ENCODE measurements at regions not wholly inside any gene's neighbourhood (a gene's known extent, or its start where the extent isn't known, plus 50 kb on each side); places are given as distances from the start of the nearest gene placed in this dataset.
"Not testable (repeated sequence)": the region's sequence is repeated elsewhere in the genome, so short reads cannot be mapped to it uniquely, and the experiment has no call there.

GRCh38 chr1:206357962-206358361, 112.3 kb upstream of the IKBKE start:
- not testable (repeated sequence) for DNase-seq (ENCODE audit: low read depth in 6 of 9, low spot score in 9 of 9); H3K27ac ChIP-seq (ENCODE audit: low read depth in 1 of 2, low read length in 1 of 2); H3K27me3 ChIP-seq (ENCODE audit: control insufficient read depth in 2 of 2, insufficient read depth in 1 of 2, low read length in 1 of 2); H3K4me1 ChIP-seq (ENCODE audit: control insufficient read depth in 2 of 2, insufficient read depth in 2 of 2, low read length in 2 of 2); H3K4me3 ChIP-seq (ENCODE audit: low read length in 2 of 2); H3K9me3 ChIP-seq (ENCODE audit: control insufficient read depth in 2 of 2, insufficient read depth in 1 of 2, low read length in 1 of 2); H3K36me3 ChIP-seq (ENCODE audit: control insufficient read depth in 2 of 2, insufficient read depth in 2 of 2, low read length in 1 of 2)
- 95% methylated on average over 1 of the region's 3 CpGs for WGBS

GRCh38 chr1:206358771-206359170, 111.5 kb upstream of the IKBKE start:
- not testable (repeated sequence) for H3K4me1 ChIP-seq (ENCODE audit: control insufficient read depth in 2 of 2, insufficient read depth in 2 of 2, low read length in 2 of 2); H3K9me3 ChIP-seq (ENCODE audit: control insufficient read depth in 2 of 2, insufficient read depth in 1 of 2, low read length in 1 of 2); H3K36me3 ChIP-seq (ENCODE audit: control insufficient read depth in 2 of 2, insufficient read depth in 2 of 2, low read length in 1 of 2); DNase-seq (ENCODE audit: low read depth in 6 of 9, low spot score in 9 of 9); H3K4me3 ChIP-seq (ENCODE audit: low read length in 2 of 2); H3K27ac ChIP-seq (ENCODE audit: low read depth in 1 of 2, low read length in 1 of 2); H3K27me3 ChIP-seq (ENCODE audit: control insufficient read depth in 2 of 2, insufficient read depth in 1 of 2, low read length in 1 of 2)
- WGBS = 98% methylated on average over 2 of the region's 3 CpGs

GRCh38 chr1:206359377-206359776, 110.9 kb upstream of the IKBKE start:
- H3K27ac ChIP-seq (ENCODE audit: low read depth in 1 of 2, low read length in 1 of 2); DNase-seq (ENCODE audit: low read depth in 6 of 9, low spot score in 9 of 9); H3K4me1 ChIP-seq (ENCODE audit: control insufficient read depth in 2 of 2, insufficient read depth in 2 of 2, low read length in 2 of 2); H3K36me3 ChIP-seq (ENCODE audit: control insufficient read depth in 2 of 2, insufficient read depth in 2 of 2, low read length in 1 of 2); H3K9me3 ChIP-seq (ENCODE audit: control insufficient read depth in 2 of 2, insufficient read depth in 1 of 2, low read length in 1 of 2); H3K4me3 ChIP-seq (ENCODE audit: low read length in 2 of 2); H3K27me3 ChIP-seq (ENCODE audit: control insufficient read depth in 2 of 2, insufficient read depth in 1 of 2, low read length in 1 of 2): not testable (repeated sequence)

- WGBS = 96% methylated on average over 1 of the region's 3 CpGs
- H3K9me3 ChIP-seq (ENCODE audit: control insufficient read depth in 2 of 2, insufficient read depth in 1 of 2, low read length in 1 of 2); H3K27ac ChIP-seq (ENCODE audit: low read depth in 1 of 2, low read length in 1 of 2); H3K4me1 ChIP-seq (ENCODE audit: control insufficient read depth in 2 of 2, insufficient read depth in 2 of 2, low read length in 2 of 2); H3K36me3 ChIP-seq (ENCODE audit: control insufficient read depth in 2 of 2, insufficient read depth in 2 of 2, low read length in 1 of 2); H3K4me3 ChIP-seq (ENCODE audit: low read length in 2 of 2); H3K27me3 ChIP-seq (ENCODE audit: control insufficient read depth in 2 of 2, insufficient read depth in 1 of 2, low read length in 1 of 2); DNase-seq (ENCODE audit: low read depth in 6 of 9, low spot score in 9 of 9): not testable (repeated sequence)
Observed at GRCh38 chr1:206361978-206362543, 108.2 kb upstream of the IKBKE start.

- 34% methylated on average over 3 of the region's 3 CpGs for WGBS
- not testable (repeated sequence) for H3K27ac ChIP-seq (ENCODE audit: low read depth in 1 of 2, low read length in 1 of 2); H3K4me3 ChIP-seq (ENCODE audit: low read length in 2 of 2); H3K27me3 ChIP-seq (ENCODE audit: control insufficient read depth in 2 of 2, insufficient read depth in 1 of 2, low read length in 1 of 2); H3K4me1 ChIP-seq (ENCODE audit: control insufficient read depth in 2 of 2, insufficient read depth in 2 of 2, low read length in 2 of 2); H3K9me3 ChIP-seq (ENCODE audit: control insufficient read depth in 2 of 2, insufficient read depth in 1 of 2, low read length in 1 of 2); DNase-seq (ENCODE audit: low read depth in 6 of 9, low spot score in 9 of 9); H3K36me3 ChIP-seq (ENCODE audit: control insufficient read depth in 2 of 2, insufficient read depth in 2 of 2, low read length in 1 of 2)
Observed at GRCh38 chr1:206362994-206363393, 107.3 kb upstream of the IKBKE start.

GRCh38 chr1:206365271-206365670, 105.0 kb upstream of the IKBKE start:
- not testable (repeated sequence) for H3K27me3 ChIP-seq (ENCODE audit: control insufficient read depth in 2 of 2, insufficient read depth in 1 of 2, low read length in 1 of 2); DNase-seq (ENCODE audit: low read depth in 6 of 9, low spot score in 9 of 9); H3K4me1 ChIP-seq (ENCODE audit: control insufficient read depth in 2 of 2, insufficient read depth in 2 of 2, low read length in 2 of 2); H3K36me3 ChIP-seq (ENCODE audit: control insufficient read depth in 2 of 2, insufficient read depth in 2 of 2, low read length in 1 of 2); H3K9me3 ChIP-seq (ENCODE audit: control insufficient read depth in 2 of 2, insufficient read depth in 1 of 2, low read length in 1 of 2); H3K27ac ChIP-seq (ENCODE audit: low read depth in 1 of 2, low read length in 1 of 2); H3K4me3 ChIP-seq (ENCODE audit: low read length in 2 of 2)
- over 99% methylated on average over 2 of the region's 6 CpGs for WGBS

- WGBS = 98% methylated on average over 4 of the region's 5 CpGs
- H3K27me3 ChIP-seq (ENCODE audit: control insufficient read depth in 2 of 2, insufficient read depth in 1 of 2, low read length in 1 of 2); H3K4me1 ChIP-seq (ENCODE audit: control insufficient read depth in 2 of 2, insufficient read depth in 2 of 2, low read length in 2 of 2); H3K36me3 ChIP-seq (ENCODE audit: control insufficient read depth in 2 of 2, insufficient read depth in 2 of 2, low read length in 1 of 2); H3K27ac ChIP-seq (ENCODE audit: low read depth in 1 of 2, low read length in 1 of 2); H3K4me3 ChIP-seq (ENCODE audit: low read length in 2 of 2); H3K9me3 ChIP-seq (ENCODE audit: control insufficient read depth in 2 of 2, insufficient read depth in 1 of 2, low read length in 1 of 2); DNase-seq (ENCODE audit: low read depth in 6 of 9, low spot score in 9 of 9): not testable (repeated sequence)
Observed at GRCh38 chr1:206366131-206366530, 104.1 kb upstream of the IKBKE start.

GRCh38 chr1:206366772-206367171, 103.5 kb upstream of the IKBKE start:
- H3K4me1 ChIP-seq (ENCODE audit: control insufficient read depth in 2 of 2, insufficient read depth in 2 of 2, low read length in 2 of 2); H3K9me3 ChIP-seq (ENCODE audit: control insufficient read depth in 2 of 2, insufficient read depth in 1 of 2, low read length in 1 of 2); H3K27ac ChIP-seq (ENCODE audit: low read depth in 1 of 2, low read length in 1 of 2); H3K4me3 ChIP-seq (ENCODE audit: low read length in 2 of 2); H3K36me3 ChIP-seq (ENCODE audit: control insufficient read depth in 2 of 2, insufficient read depth in 2 of 2, low read length in 1 of 2); DNase-seq (ENCODE audit: low read depth in 6 of 9, low spot score in 9 of 9); H3K27me3 ChIP-seq (ENCODE audit: control insufficient read depth in 2 of 2, insufficient read depth in 1 of 2, low read length in 1 of 2): not testable (repeated sequence)
- no CpG with 5 or more reads among the region's 1 CpG for WGBS

- DNase-seq (ENCODE audit: low read depth in 6 of 9, low spot score in 9 of 9); H3K9me3 ChIP-seq (ENCODE audit: control insufficient read depth in 2 of 2, insufficient read depth in 1 of 2, low read length in 1 of 2); H3K36me3 ChIP-seq (ENCODE audit: control insufficient read depth in 2 of 2, insufficient read depth in 2 of 2, low read length in 1 of 2); H3K27ac ChIP-seq (ENCODE audit: low read depth in 1 of 2, low read length in 1 of 2); H3K4me1 ChIP-seq (ENCODE audit: control insufficient read depth in 2 of 2, insufficient read depth in 2 of 2, low read length in 2 of 2); H3K4me3 ChIP-seq (ENCODE audit: low read length in 2 of 2); H3K27me3 ChIP-seq (ENCODE audit: control insufficient read depth in 2 of 2, insufficient read depth in 1 of 2, low read length in 1 of 2): not testable (repeated sequence)
- 100% methylated on average over 3 of the region's 6 CpGs for WGBS
Observed at GRCh38 chr1:206367955-206368622, 102.2 kb upstream of the IKBKE start.

All from thymus (tissue), 11 donors.